M059J (cell line): ENCODE measurements at regions not wholly inside any gene's neighbourhood (a gene's known extent, or its start where the extent isn't known, plus 50 kb on each side); places are given as distances from the start of the nearest gene placed in this dataset.

ENCODE experiments used
- DNase-seq: peaks from one replicate; pipeline ENCODE4 v3.0.0-alpha.2; 2012; ENCODE audit warnings: low read depth

- no peak for DNase-seq
Measured at GRCh38 chr14:38901791-38902190, 201.2 kb downstream of the SEC23A start.

- no peak for DNase-seq
Measured at GRCh38 chr14:38900887-38901286, 202.1 kb downstream of the SEC23A start.

GRCh38 chr14:38887696-38888095 is 215.3 kb downstream of the SEC23A start:
- no peak for DNase-seq

DNA sequence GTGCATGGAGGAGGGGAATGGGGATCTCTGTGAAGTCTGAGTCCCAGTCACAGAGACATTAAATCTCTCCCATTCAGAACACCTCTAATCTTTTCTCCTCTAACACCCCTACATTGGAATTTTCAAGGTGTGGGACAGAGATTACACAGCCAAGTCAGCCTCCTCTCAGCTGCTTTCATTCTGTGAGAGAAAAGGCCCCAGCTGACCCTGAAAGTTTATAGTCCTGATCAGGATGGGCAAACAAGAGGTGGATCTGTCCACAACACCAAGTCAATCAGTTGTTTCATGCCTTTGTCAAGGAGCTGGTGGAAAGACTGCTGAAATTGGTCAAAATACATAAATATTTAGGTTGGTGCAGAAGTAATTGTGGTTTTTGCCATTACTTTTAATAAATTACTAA is 218.9 kb downstream of the SEC23A start:
- DNase-seq, result no peak

- no peak for DNase-seq
Measured at GRCh38 chr14:38883127-38883526, 219.9 kb downstream of the SEC23A start.

- DNase-seq, result peak; percentile 58
Measured at GRCh38 chr14:38882533-38882932, 220.5 kb downstream of the SEC23A start.

GRCh38 chr14:38880643-38881524 is 222.2 kb downstream of the SEC23A start:
- DNase-seq, result no peak

GRCh38 chr14:38877744-38878388 is 225.2 kb downstream of the SEC23A start:
- no peak for DNase-seq

DNA sequence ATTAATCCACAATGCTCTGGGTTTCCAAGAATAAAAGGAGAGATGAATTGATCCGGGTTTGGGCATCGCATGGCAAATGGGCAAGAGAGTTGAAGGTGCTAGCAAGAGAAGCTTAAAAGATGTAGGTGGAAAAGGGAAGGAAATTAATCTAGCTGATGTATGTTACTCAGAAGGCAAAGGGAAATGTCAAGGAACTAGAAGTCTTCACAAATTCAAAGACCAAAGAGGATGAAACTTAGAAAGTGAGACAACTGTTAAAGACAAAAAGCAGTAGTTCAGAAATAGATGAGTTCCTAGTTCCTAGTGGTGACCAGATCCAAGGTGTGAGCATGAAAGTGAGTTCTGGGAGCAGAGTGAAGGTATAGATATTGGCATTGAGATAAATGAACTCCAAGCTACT is 228.3 kb downstream of the SEC23A start:
- no peak for DNase-seq

- no peak for DNase-seq
Measured at GRCh38 chr14:38873941-38874612, 229.0 kb downstream of the SEC23A start.

DNA sequence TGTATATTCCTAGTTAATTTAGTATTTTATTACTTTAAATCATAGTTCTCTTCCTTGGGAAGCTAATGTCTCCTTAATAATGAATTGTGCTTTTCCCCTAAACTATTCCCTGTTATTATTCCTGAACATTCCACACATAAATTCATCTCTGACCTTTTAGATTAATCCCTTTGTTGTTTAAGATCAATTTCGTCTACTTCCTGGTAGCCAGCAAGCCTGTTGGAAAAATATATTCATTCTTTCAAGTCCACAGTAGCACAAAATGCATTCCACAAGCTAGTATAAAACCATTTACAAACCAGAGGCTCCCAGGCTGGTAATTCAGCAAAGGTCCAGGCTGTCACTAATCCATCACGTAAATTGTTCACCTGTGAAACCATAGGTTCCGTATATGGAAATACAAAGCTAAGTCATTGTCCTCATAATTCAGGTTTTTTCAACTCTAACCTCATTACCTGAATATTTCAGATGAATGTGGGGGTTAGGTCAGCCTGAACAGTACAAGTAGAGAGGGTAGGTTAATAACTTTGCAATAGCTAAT is 232.7 kb downstream of the SEC23A start:
- no peak for DNase-seq

DNA sequence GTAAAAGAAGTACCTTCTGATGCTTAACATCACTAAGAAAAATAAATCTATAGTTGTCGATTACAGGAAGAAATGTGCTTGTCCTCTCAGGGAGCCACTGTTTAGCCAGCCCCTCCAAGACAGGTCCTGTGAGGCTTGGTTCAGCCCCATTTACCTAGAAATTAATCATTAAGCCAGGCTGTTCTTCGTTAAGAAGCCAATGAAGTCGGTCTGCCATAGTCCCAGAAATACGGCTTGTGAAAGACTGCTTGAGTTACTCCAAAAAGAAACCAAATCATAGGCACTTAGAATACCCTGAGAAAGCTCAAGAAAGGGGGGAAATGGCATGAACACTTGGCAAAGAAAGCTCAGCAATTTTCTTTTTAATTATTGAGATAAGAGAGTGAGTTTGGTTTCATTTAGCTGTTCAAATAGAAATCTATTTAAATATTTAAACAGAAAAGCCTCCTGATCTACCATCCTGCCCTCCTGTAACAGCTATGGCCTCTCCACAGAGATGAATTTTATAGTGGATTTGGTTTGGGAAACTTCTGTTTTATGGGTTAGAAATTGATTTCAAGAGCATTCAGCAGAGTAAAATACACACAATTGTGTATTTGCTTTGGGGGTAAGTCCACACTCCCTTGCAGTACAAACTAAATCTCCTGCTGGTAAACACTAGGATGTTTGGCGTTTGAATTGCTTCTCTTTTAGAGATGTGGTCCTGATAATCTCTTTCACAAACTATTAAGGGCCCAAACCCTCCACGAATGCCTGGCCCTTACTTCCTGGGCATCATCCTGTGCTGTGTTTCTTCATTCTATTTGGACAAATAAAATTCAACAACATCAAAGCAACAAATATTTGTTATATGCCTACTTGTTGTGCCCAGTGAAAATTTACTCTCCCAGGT is 234.4 kb downstream of the SEC23A start:
- DNase-seq, result no peak

DNA sequence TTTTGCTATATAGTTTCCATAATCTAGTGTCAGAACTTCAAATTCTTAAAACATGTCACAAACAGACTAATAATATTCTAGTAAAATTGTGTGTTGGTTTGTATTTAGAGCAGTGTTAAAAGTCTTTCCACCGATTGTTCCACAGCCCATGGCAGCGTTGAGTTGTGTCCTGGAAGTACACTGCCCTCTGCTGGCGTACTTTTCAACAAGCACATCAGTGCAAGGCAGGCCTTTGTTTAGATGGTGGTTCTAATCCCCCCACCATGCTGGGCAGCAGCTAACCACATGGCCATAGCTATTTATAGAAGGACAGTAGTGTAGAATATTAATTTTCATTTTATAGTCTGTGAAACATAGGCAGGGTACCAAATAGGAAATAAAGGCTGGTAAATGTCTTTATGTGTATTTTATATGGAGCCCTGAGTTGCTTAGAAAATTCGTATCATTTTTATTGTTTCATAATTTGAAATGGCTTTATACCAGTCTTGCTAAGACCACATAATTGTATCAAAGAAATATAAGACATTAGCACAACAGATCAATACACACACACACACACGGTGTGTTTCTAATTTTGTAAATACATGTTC is 235.4 kb downstream of the SEC23A start:
- DNase-seq, result peak; percentile 63

- no peak for DNase-seq
Measured at GRCh38 chr14:38866461-38866860, 236.6 kb downstream of the SEC23A start.

- DNase-seq, result no peak
Measured at GRCh38 chr14:38862366-38862765, 240.7 kb downstream of the SEC23A start.

- no peak for DNase-seq
Measured at GRCh38 chr14:38860530-38860929, 242.5 kb downstream of the SEC23A start.

DNA sequence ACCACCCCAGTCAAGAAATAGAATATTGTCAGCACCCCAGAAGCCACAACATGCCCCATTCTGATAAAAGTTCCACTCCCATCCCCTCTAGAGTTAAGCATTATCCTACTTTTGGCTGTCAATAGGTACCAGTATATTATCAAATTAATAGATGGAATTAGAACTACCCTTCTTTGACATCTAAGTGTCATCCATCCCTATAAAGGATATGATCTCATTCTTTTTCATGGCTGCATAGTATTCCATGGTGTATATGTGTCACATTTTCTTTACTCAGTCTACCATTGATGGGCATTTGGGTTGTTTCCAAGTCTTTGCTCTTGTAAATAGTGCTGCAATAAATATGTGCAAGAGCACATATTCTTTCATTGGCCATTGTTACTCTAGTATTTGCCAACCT is 246.2 kb downstream of the SEC23A start:
- no peak for DNase-seq

DNA sequence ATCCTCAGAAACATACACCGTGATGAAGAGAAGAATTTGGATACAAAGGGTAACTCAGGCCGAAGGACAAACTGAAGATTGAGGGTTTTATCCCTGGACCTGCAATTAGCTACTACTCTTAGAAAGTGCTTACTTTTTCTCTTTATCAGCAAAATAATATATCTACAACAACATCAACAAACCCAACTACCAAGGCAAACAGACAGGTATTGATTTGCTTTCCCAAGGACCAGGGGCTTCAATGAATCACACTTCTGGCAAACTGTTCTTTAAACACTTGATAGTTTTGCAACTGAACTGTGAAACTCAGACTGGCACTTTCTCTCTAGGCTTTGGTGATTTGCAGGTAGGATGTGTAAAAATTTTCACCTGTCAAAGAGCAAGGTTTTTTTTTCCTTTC is 247.5 kb downstream of the SEC23A start:
- no peak for DNase-seq

- no peak for DNase-seq
Measured at GRCh38 chr14:38851111-38851510, 251.9 kb downstream of the SEC23A start.

- DNase-seq, result no peak
Measured at GRCh38 chr14:38850664-38851063, 252.4 kb downstream of the SEC23A start.
